NCI-H446 (cell line): ENCODE measurements at regions not wholly inside any gene's neighbourhood (a gene's known extent, or its start where the extent isn't known, plus 50 kb on each side); places are given as distances from the start of the nearest gene placed in this dataset.
"Not testable (repeated sequence)": the region's sequence is repeated elsewhere in the genome, so short reads cannot be mapped to it uniquely, and the experiment has no call there.

Experiments used
- DNase-seq, 2 experiments: peaks; one replicate each; lab custom pipeline; 2025; lab: John Stamatoyannopoulos, UW

DNA sequence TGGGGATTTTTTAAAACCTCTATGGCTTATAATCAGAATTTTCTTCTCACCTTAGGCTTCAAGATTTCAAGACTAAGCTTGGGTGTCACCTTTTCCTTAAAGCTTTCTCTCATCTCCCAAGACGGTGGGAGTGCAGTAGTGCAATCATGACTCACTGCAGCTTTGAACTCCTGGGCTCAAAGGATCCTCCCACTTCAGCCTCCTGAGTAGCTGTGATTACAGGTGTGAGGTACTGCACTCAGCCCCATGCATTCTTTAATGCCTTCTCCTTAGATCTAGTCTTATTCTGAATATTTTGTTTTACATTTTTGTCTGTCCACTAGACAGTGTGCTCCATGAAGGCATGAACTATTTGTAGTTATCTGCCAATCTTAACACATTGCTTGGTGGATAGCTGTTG is 55.7 kb upstream of the FAT3 start:
- no peak for DNase-seq

DNA sequence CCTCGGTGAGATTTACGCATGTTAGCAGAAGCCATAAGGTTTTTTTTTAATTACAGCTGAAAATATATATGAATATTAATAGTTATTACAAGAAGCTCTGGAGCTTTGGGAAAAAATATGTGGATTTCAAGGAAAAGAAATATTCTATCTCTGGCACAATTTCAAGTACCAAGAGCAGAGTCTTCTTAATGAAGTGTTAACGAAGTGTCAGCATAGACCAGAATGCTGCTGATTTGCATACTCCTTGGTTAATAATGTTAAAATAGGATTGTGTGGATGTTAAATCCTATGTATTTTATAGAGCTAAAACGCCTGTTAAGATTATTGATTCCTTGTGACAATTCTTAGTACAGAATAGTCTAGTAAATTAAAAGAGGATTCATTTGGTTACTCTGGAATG is 57.0 kb upstream of the FAT3 start:
- DNase-seq: no peak

DNA sequence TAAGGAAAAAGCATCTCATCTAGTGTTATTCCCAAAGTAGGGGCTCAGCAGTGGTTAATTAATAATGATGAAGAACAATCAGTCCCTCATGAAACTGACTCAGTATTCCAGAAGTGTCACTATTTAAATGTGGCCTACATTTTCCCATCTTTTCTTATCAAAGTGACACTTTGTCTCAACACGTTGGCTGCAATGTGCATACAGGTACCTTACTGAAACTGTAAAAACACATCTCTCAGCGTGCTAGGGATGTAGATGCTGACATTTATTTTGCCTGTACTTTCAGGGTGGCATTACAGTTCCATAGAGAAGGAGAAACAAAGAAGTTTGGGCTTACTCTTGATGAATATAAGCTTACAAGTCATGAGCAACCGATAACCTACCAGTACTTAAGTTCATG is 58.3 kb upstream of the FAT3 start:
- no peak for DNase-seq

DNA sequence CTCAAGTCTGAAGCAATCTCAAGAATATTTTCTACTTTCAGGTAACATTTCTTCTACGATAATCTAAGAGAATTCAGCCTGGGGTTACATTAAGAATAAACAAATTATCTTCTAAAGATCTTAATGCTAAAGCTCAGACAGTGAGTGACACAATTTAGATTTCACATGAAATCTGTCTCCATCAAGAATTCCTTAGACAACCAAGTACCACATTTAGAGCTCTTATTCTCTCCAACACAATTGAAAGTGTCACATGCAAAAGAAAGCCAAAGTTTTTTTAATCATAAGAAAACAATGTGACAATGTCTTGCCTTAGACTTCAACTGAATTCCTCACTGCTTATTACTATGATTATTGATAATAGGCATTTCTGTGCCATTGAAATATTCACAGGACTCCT is 60.7 kb upstream of the FAT3 start:
- DNase-seq: no peak

DNA sequence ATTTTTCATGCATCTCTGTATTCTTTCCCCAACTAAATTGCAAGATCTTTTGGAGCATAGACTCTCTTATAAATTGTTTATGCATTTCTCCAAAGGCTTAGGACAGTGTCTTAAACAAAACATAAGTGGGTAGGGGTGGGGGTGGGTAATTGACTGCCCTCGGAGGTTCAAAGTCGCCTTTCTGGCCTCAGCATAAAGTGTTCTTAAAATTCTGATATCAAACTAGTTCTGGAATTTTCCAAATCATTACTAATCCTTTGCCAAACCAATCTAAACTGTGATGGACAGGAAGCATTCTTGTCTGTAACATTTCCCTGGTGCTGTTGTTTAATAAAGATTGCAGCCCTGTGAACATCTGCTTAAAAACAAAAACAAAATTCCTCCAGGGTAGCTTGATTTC is 61.8 kb upstream of the FAT3 start:
- DNase-seq: no peak

DNA sequence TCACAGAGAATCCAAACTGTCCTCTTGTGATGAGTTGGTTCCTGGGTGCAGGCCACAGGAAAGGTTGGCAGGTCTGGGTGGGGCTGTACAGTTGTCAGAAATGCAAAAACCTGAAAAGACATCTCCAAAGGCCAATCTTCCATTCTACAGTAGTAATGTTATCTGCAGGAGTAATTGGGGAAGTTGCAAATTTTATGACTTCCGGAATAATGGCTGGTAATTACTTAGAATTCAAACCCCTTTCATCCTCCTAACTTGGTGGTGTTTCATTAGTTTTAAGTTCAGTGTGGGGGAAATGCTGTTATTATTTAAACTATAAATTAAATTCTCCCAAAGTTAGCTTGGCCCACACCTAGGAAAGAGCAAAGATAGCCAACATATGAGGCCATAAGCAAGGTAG is 64.7 kb upstream of the FAT3 start:
- no peak for DNase-seq

DNA sequence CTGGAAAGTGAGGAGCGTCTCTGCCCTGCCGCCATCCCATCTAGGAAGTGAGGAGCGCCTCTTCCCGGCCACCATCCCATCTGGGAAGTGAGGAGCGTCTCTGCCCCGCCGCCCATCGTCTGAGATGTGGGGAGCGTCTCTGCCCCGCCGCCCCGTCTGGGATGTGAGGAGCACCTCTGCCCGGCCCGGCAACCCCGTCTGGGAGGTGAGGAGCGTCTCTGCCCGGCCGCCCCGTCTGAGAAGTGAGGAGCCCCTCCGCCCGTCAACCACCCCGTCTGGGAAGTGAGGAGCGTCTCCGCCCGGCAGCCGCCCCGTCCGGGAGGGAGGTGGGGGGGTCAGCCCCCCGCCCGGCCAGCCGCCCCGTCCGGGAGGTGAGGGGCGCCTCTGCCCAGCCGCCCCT is 67.2 kb upstream of the FAT3 start:
- not testable (repeated sequence) for DNase-seq

DNA sequence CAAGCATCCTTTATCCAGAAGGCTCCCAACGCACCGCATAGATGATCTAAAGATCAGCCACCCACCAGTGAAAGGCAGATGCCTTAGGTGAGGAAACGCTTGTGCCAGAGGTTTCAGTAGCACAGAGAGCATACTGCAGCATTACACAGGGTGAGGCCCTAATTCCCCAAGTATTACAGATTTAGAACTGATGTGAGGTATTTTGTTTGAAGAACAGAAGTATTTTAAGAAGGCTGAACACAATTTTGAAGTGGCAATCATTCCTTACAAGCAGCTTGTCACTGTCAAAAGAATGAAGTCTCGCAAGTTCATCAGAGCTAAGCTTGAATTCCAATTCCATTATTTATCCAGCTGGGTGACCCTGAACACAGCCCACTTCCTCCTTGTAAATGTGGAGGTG is 70.0 kb upstream of the FAT3 start:
- no peak for DNase-seq

DNA sequence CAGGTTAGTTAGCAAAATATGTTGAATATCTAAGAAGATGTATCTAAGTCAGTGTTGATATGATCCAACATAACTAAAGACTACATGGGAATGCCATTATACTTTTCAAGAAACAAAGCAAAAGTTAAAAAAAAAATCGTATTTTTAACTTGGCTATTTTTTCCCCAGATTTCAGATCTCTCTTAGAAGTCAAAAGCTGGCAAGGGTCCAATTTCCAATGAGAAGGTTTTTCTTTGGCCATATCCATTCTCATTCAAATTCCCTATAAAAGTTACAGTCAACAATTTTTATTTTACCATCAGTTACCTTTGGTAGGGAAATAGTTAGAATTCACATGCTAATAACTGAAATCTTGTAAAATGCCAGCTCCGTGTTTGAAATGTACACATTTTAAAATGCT is 70.5 kb upstream of the FAT3 start:
- DNase-seq: no peak

DNA sequence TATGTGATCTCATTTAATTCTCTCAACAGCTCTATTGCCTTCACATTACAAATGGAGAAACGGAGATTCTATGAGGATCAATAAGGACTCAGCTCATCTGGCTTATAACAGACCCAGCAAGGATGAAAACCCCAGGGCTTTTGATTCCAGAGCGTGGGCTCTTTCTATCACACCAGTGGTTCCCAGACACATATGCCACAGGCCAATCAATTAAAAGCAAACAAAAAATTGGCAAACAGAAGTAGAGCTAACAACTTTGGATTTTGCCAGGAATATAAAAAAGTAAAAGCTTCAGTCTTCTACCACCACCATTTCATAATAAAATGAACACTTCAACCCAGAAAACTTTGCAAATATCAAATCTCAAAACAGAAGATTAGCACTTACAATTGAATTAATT is 71.1 kb upstream of the FAT3 start:
- peak; percentile 49 to 66 for DNase-seq

DNA sequence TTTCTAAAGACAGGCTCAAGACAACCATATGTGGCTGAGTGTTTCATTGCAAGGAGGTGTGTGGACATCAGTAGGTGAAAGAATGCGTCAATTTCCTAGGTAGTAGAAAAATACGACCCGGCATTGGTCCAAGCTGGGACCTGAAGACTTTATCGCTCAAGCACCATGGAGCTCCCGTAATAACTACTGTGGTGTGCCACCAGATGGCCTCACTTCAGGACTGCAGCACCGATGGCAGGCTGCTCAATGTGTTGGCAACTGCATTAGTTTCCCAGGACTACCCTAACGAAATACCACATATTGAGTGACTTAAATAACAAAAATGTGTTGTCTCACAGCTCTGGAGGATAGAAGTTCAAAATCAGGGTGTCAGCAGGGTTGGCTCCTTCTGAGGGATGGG is 72.4 kb upstream of the FAT3 start:
- peak in 1 of 2 experiments; percentile 70 for DNase-seq

DNA sequence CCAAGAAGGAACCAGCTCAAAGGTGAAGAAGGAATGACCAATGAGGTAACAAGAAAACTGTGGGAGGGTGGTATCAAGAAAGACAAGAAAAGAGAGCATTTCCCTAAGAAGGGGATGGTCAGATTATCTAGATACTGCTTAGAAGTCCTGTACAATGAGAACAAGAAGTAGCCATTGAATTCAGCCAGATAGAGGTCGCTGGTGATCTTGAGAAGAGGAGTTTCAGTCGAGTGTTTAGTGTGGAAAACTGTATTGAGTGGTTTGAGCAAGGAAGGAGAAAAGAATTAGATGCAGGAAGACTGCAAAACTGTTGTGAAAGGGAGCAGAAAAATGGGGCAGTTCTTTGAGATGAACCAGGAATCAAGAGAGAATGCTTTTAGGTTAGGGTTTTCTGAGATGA is 74.6 kb upstream of the FAT3 start:
- no peak for DNase-seq

DNA sequence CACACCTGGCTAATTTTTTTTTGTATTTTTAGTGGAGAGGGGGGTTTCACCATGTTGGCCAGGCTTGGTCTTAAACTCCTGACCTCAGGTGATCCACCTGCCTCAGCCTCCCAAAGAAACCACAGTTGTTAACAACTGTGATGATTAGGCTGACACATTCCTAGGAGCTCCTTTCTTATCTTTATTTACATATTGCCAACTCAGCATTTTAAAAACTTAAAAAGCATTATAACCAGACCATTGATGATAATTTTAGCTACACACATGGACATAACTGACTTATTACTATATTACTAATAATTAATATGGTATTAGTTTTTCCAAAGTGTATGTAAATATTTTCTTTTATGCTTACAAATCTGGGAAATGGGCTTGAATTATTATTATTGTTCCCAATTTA is 82.9 kb upstream of the FAT3 start:
- no peak for DNase-seq

DNA sequence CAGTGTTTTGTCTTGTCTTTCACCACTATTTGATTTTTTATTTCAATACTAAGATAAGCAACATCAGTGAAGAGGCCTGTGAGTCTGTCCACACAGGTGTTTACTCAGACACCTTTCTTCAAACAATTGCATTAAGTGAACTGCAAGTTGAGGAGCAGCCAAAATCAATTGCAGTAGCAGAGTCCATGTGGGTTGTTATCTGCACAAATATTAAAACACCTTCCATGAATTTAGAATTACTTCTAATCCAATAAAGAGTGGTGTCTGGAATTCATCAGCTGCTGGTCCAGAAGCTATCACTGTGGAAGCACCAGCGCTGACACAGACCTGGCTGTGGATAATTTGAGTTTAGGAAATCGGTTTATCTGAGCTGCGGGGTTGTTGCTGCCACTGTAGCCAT is 83.5 kb upstream of the FAT3 start:
- DNase-seq: no peak

DNA sequence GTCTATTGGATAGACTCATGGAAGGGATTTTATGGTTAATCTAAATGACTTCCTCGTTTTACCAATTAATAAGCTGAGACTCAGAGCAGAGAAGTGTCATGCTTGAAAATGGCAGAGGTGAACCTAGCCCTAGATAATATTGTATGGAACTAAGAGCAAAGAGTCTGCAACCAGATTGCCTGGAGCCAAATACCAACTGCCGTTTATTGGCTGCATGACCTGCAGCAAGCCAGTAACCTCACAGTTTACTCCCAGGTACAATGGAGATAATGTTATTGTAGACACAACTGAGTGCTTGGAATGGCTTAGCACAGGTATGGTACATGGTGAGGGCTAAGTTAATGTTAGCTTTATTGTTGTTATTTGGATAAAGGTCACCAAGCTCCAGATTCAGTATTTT is 84.6 kb upstream of the FAT3 start:
- DNase-seq: no peak

DNA sequence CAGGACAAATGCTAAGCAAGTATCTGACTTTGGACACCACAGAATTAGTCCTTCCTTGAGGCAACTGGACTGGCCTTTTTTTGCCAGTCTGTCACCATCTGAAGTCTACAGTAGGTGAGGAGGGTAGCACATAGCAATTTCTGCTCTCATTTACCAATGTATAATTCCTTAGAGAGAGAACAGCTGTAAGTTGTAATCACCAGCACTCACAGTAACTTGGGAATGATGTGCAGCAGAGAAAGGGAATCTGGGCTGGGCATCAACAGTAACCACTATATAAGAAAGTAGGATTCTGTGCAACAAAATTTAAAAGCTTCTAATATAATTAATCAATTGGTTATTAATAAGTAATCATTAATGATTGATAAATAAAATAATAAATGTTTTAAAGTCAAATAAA is 86.3 kb upstream of the FAT3 start:
- DNase-seq: no peak

DNA sequence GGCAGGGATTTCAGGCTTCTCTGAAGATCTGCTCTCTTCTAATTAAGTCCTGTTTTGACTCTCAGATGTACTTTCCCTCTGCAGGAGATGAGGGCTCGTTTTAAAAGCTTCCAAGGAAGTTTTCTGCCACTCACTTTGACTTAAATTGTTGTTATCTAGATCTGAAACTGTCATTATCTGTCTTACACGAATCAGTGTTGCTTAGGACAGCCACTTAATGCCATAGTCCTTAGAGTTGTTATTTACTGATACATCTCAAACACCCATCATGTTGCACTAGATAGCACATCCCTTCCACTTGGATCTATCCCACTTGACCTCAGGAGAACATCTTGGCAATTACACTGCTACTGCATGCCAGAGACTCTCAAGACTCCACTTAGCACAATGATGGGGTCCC is 86.9 kb upstream of the FAT3 start:
- no peak for DNase-seq

DNA sequence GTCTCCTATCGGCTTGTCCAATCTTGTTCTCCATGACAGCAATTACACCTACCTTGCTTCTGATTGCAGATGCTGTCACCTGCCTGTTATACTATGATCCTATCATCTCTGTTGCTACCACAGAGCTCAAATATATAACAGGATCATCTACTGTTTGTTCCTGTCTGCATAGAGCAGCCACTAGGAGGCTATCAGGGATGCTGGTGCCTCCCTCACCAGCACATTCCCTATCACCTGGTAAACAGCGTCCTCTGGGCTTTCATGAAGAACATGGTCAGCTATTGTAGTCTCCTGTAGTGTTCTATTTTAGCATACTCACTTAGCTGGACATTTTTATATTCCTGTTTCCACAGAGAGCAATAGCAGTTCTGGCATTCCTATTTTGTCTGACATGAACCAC is 87.8 kb upstream of the FAT3 start:
- no peak for DNase-seq

DNA sequence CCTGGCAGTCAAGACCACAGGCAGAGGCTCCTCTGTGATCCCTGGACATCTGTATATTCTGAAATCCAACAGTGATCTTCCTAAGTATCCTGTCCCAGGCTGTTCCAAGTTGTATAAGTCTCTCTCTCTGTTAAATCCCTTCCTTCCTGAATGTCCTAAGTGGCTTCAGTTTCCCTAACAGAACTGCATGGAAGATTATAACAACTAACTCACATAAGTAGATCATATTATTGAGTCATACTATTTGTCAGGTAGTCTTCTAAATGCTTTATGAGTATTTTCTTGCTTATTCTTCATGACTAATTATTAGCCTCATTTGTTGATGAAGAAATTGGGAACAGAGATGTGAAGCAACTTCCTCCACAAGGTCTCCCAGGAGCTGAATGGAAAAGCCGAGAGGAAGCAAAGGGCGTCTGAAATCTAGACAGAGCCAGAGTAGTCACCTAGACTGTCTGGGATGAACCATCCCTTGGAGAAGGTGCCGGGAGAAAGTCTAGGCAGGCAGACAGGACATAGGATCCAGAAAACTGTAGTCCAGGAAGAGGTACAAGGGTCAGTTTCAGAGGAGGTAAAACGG is 93.2 kb upstream of the FAT3 start:
- DNase-seq: no peak

DNA sequence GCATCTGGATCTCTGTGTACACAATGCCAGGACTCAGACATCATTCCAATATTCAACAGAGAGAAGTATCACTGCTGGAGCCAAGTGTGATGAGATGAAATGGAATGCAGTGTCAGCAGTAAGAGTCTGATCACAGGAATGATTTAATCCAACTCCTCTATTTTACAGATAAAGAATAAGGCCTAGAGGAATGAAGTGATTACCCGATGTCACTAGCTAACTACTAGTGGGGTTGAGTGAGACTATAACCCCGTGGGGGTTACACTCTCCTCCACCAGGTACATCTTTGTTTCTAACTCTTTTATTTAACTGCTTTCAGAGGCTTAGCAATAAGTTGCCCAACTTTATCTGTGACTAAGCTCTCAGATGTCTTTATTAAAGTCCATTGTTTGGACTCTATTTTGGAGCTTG is 94.2 kb upstream of the FAT3 start:
- no peak for DNase-seq

DNA sequence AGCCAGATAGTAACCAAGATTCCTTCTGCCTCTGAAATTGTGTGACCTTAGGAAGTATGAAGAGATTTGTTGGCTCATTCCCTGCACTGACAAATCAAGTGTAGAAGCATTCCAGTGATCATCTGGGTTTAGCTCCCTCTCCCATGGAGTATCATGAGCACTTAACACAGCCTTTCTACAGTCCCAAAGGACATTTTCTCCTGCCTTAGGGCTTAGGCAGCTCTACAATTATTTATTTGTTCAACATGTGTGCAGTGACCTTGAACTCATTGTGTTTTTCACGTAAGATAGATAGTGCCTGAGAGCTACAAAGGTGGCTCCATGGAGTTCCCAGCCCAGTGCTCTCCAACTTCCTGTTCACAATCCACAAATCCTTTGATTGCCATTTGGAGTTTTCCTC is 94.8 kb upstream of the FAT3 start:
- no peak for DNase-seq

DNA sequence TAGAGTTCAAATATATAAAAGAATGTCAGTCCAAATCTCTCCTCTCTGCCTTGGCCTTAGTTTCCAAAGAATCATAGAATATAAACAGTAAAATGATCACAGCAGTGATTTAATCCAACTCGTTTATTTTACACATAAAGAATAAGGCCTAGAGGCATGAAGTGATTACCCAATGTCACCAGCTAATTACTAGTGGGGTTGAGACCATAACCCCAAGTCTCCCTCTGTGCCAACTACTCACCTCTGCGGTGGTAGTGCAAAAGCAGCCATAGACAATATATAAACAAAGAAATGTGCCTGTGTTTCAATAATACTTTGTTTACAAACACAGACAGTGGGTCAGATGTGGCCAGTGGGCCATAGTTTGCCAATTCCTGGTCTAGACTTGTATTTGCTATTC is 96.6 kb upstream of the FAT3 start:
- no peak for DNase-seq

DNA sequence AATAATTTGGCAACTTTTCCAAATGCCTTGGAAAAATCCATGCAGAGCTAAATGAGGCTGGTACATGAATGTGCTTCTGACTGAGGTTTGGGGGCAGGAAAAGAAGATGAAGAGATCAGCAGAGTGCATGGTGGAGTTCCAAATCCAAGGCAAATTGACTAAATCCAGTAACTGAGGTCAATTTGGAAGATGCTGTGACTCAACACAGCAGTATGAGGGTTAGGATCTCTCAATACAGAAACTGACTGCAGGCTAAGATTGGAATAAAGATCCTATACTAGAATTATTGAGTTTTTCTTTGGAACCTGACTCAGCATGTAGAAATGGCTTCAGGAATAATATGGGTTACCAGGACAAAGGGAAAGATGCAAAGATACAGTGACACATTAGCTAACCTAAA is 99.3 kb upstream of the FAT3 start:
- no peak for DNase-seq

DNA sequence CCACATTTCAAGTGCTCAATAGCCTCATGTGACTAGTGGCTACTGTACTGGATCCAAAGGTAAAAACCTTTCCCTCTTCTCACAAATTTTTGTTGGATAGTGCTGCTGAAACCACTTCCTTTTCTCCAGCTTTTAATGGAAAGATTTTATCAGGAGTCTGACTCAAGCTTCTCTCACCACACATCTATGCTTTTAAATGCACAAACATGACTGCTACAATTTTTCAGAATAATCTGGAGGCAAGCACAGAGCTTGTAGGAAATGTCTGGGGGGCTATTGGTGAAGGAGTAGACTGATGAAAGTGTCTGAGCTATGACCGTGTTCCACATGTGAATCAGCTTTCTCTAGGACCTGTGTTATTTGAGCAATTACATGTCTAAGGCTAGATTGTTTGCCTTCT is 101.1 kb upstream of the FAT3 start:
- no peak for DNase-seq

DNA sequence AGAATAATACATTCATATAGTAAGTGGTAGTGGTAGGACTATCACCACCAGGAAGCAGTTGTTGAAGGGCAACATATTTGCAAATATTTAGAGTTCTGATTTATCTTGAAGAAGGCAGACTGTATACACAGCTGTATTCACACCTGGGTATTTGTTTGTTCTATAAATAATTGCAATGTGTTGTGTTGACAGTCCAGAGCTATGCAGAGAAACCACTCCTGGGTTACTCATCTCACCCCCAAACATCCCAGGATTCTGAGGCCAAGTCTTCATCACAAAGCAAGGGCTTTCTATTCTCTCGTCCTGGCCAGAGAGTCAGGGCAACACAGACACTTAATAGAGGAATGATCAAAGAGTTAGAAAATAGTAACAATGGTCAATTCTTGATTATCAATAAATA is 102.1 kb upstream of the FAT3 start:
- DNase-seq: no peak
